Panc1 (cell line): ENCODE measurements at regions not wholly inside any gene's neighbourhood (a gene's known extent, or its start where the extent isn't known, plus 50 kb on each side); places are given as distances from the start of the nearest gene placed in this dataset.

Experiments
- ATAC-seq: fragments of 200-7000 bp; cut with Tn5 transposase; 2 replicates; pipeline ENCODE4 v1.9.1; 2020; ENCODE audit warnings: mild to moderate bottlenecking, moderate library complexity
- BruUV-seq: library from RNA; stranded (reverse); fragments of 400-500 nt; replicated peaks from 2 replicates; lab custom pipeline; 2021; lab: Mats Ljungman, UMichigan
- CTCF ChIA-PET: fragments of 300-600 bp; sonication (Branson Sonifier 250); formaldehyde crosslinking; loops from one replicate; lab custom pipeline; 2022; ENCODE audit warnings: antibody characterized with exemption; lab: Charles Lee
- POLR2A ChIA-PET: fragments of 300-600 bp; sonication (Branson Sonifier 250); formaldehyde crosslinking; loops from one replicate; lab custom pipeline; 2022; ENCODE audit warnings: antibody characterized with exemption; lab: Charles Lee
- DNase-seq: peaks from one replicate; pipeline ENCODE4 v3.0.0-alpha.2; 2010; ENCODE audit warnings: low read depth, low spot score
- H3K27ac ChIP-seq: 2 replicates; pipeline ENCODE4 v1.5.1; 2011; ENCODE audit warnings: mild to moderate bottlenecking, low read length, inconsistent platforms
- H3K27me3 ChIP-seq: fragments of 200-500 bp; sonication (Bioruptor generic); 2 replicates; pipeline ENCODE4 v1.6.0; 2014; ENCODE audit warnings: low read length, inconsistent platforms; ENCODE audit not compliant: control insufficient read depth, insufficient read depth
- H3K36me3 ChIP-seq: fragments of 200-500 bp; sonication (Bioruptor generic); 2 replicates; pipeline ENCODE4 v1.5.1; 2014; ENCODE audit warnings: inconsistent platforms, mild to moderate bottlenecking, low read length, moderate library complexity; ENCODE audit not compliant: control insufficient read depth, insufficient read depth
- H3K4me1 ChIP-seq: 2 replicates; pipeline ENCODE4 v1.5.1; 2011; ENCODE audit warnings: inconsistent platforms, mild to moderate bottlenecking, low read length, moderate library complexity; ENCODE audit not compliant: control insufficient read depth, insufficient read depth
- H3K4me3 ChIP-seq, 2 experiments: 2 replicates each; pipeline ENCODE4 v1.5.1; 2011 to 2012; ENCODE audit warnings: low read depth in 2 of 2, low read length in 2 of 2, mild to moderate bottlenecking in 2 of 2, inconsistent platforms in 1 of 2, moderate library complexity in 1 of 2
- H3K9me3 ChIP-seq: fragments of 200-500 bp; sonication (Bioruptor generic); 2 replicates; pipeline ENCODE4 v1.5.1; 2014; ENCODE audit warnings: low read depth, mild to moderate bottlenecking, inconsistent platforms, low read length, moderate library complexity; ENCODE audit not compliant: control insufficient read depth, insufficient read depth
- CTCF ChIP-seq: fragments of 450-650 bp; IDR thresholded peaks from 2 replicates; pipeline ENCODE4 v1.5.1; 2017; ENCODE audit warnings: mild to moderate bottlenecking
- POLR2AphosphoS5 ChIP-seq: IDR thresholded peaks from 2 replicates; pipeline ENCODE4 v1.6.1; 2012; ENCODE audit warnings: mild to moderate bottlenecking, low read depth, low read length, moderate library complexity
- SIN3A ChIP-seq: IDR thresholded peaks from 2 replicates; pipeline ENCODE4 v1.6.1; 2012; ENCODE audit warnings: low read depth, mild to moderate bottlenecking, low read length, moderate library complexity, borderline replicate concordance; ENCODE audit not compliant: insufficient read depth
- TCF7L2 ChIP-seq: IDR thresholded peaks from 2 replicates; pipeline ENCODE4 v1.6.1; 2011; ENCODE audit warnings: mild to moderate bottlenecking, low read depth, low read length, inconsistent platforms
- in situ Hi-C: cut with HindIII; loops from 2 replicates; pipeline ENCODE4 v1.10.0; 2016; ENCODE audit warnings: low sequenced_read_pairs, low pct_unique_long_range_greater_than_20kb
- intact Hi-C: fragments of 100-400 bp; cut with micrococcal nuclease; formaldehyde crosslinking; loops from one replicate; pipeline ENCODE4 v1.10.0; 2022; ENCODE audit not compliant: unreplicated experiment
- TF ChIP-seq, protein P1 (sequence below), 2 experiments: IDR thresholded peaks; 2 replicates each; pipeline ENCODE4 v1.6.1; 2011 to 2012; ENCODE audit warnings: low read depth in 2 of 2, control low read depth in 1 of 2, low read length in 1 of 2, mild to moderate bottlenecking in 1 of 2, moderate library complexity in 1 of 2; ENCODE audit not compliant: insufficient read depth in 1 of 2

- DNase-seq, result no peak
- intact Hi-C loops, result no loop called here
- H3K36me3 ChIP-seq, result no peaks in the 10 kb centered on the region
- H3K9me3 ChIP-seq, result no peaks in the 10 kb centered on the region
- no peaks in the 10 kb centered on the region for H3K4me1 ChIP-seq
- H3K4me3 ChIP-seq, result no peak overlapping the region
- no TSS peak for BruUV-seq
- ATAC-seq, result no peak
- in situ Hi-C loops, result no loop called here
- 0 out of 2 replicates have a peak, but pooled peaks cover 3% of the 10 kb centered on the region for H3K27me3 ChIP-seq
- POLR2A ChIA-PET, result no interaction called here
- H3K27ac ChIP-seq, result no peak overlapping the region
- TF ChIP-seq, protein P1, sequence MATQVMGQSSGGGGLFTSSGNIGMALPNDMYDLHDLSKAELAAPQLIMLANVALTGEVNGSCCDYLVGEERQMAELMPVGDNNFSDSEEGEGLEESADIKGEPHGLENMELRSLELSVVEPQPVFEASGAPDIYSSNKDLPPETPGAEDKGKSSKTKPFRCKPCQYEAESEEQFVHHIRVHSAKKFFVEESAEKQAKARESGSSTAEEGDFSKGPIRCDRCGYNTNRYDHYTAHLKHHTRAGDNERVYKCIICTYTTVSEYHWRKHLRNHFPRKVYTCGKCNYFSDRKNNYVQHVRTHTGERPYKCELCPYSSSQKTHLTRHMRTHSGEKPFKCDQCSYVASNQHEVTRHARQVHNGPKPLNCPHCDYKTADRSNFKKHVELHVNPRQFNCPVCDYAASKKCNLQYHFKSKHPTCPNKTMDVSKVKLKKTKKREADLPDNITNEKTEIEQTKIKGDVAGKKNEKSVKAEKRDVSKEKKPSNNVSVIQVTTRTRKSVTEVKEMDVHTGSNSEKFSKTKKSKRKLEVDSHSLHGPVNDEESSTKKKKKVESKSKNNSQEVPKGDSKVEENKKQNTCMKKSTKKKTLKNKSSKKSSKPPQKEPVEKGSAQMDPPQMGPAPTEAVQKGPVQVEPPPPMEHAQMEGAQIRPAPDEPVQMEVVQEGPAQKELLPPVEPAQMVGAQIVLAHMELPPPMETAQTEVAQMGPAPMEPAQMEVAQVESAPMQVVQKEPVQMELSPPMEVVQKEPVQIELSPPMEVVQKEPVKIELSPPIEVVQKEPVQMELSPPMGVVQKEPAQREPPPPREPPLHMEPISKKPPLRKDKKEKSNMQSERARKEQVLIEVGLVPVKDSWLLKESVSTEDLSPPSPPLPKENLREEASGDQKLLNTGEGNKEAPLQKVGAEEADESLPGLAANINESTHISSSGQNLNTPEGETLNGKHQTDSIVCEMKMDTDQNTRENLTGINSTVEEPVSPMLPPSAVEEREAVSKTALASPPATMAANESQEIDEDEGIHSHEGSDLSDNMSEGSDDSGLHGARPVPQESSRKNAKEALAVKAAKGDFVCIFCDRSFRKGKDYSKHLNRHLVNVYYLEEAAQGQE (IDR thresholded peaks at IDR 0.05; ENCODE audit: insufficient read depth in 1 of 2, low read depth in 2 of 2, low read length in 1 of 2), result no peak
- TF ChIP-seq POLR2AphosphoS5, result no peak
- no peak for TF ChIP-seq TCF7L2
- no peak for TF ChIP-seq SIN3A
- TF ChIP-seq CTCF, result no peak
- CTCF ChIA-PET, result no interaction called here
These were observed 233.9 kb upstream of the TSHZ3 start for GRCh38 chr19:31583148-31583547.

DNA sequence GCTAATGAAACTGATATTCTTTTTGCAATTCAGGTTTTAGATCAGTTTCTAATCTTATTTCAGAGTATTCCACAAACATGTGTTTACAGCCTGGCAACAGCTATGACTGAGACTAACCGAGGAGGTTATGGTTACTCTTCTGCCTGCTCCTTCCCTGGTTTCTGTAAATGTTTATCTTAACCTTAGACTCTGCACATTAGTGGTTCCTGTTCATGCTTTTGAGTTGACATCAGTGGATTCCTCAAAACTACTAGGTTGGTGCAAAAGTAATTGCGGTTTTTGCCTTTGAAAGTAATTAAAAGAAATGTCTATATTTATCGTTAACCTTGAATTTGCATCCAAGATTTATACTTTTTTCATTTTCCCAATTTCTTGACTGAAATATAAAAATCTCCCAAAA is 237.0 kb upstream of the TSHZ3 start:
- Histone ChIP-seq H3K4me1 (no peaks in the 10 kb centered on the region), H3K9me3 (no peaks in the 10 kb centered on the region), H3K27ac (no peak overlapping the region), H3K36me3 (no peaks in the 10 kb centered on the region), H3K27me3 (0 out of 2 replicates have a peak, but pooled peaks cover 3% of the 10 kb centered on the region), H3K4me3 (no peak overlapping the region)
- ATAC-seq (no peak), DNase-seq (no peak)
- no TSS peak for BruUV-seq
- ChIA-PET CTCF (no interaction called here), POLR2A (no interaction called here)
- no peak for TF ChIP-seq TCF7L2
- no peak for TF ChIP-seq CTCF
- no peak for TF ChIP-seq POLR2AphosphoS5
- TF ChIP-seq SIN3A, result no peak
- TF ChIP-seq, protein P1 (IDR thresholded peaks at IDR 0.05; ENCODE audit: insufficient read depth in 1 of 2, low read depth in 2 of 2, low read length in 1 of 2), result no peak
- intact Hi-C loops (no loop called here), in situ Hi-C loops (no loop called here)
